Endothelial cell of umbilical vein (primary cell): ENCODE measurements at regions not wholly inside any gene's neighbourhood (a gene's known extent, or its start where the extent isn't known, plus 50 kb on each side); places are given as distances from the start of the nearest gene placed in this dataset.

Experiments
- BruUV-seq: library from RNA; stranded (reverse); fragments of 400-500 nt; replicated peaks from 2 replicates; lab custom pipeline; 2021; lab: Mats Ljungman, UMichigan
- CTCF ChIA-PET: fragments of 300-600, 350-600 bp; sonication (Branson Sonifier 250); formaldehyde crosslinking; loops from one replicate; lab custom pipeline; 2021; ENCODE audit warnings: antibody characterized with exemption, inconsistent platforms; lab: Charles Lee
- POLR2A ChIA-PET: fragments of 300-600, 350-600 bp; sonication (Branson Sonifier 250); formaldehyde crosslinking; loops from one replicate; lab custom pipeline; 2021; ENCODE audit warnings: antibody characterized with exemption, inconsistent platforms; lab: Charles Lee
- DNase-seq: peaks from one replicate; pipeline ENCODE4 v3.0.0-alpha.2; 2011; ENCODE audit warnings: low read depth, low spot score
- FAIRE-seq: peaks from 2 replicates; lab custom pipeline; 2011; peaks lifted over from hg19 to GRCh38; lab: Jason Lieb, UNC
- H2AFZ ChIP-seq: 2 replicates; pipeline ENCODE4 v1.6.0; 2012; ENCODE audit warnings: low read depth, low read length, control low read depth, inconsistent platforms
- H3K27ac ChIP-seq: 2 replicates; pipeline ENCODE4 v1.5.1; 2011; ENCODE audit warnings: low read depth, mild to moderate bottlenecking, control low read depth, low read length, moderate library complexity; ENCODE audit not compliant: insufficient read depth
- H3K27me3 ChIP-seq, 2 experiments: 2 replicates each; pipeline versions ENCODE4 v1.6.0 to v1.6.1; 2011; ENCODE audit warnings: low read length in 2 of 2, mixed read lengths in 1 of 2; ENCODE audit not compliant: control insufficient read depth in 2 of 2, insufficient read depth in 2 of 2
- H3K36me3 ChIP-seq, 2 experiments: 2 replicates in 1 of 2; 3 replicates in 1 of 2; pipeline ENCODE4 v1.5.1; 2011; ENCODE audit warnings: low read length in 2 of 2, mild to moderate bottlenecking in 1 of 2, moderate library complexity in 1 of 2; ENCODE audit not compliant: control insufficient read depth in 2 of 2, insufficient read depth in 2 of 2; ENCODE audit errors: extremely low read depth in 1 of 2
- H3K4me1 ChIP-seq: 3 replicates; pipeline ENCODE4 v1.5.1; 2011; ENCODE audit warnings: mild to moderate bottlenecking, low read length; ENCODE audit not compliant: control insufficient read depth, insufficient read depth; ENCODE audit errors: extremely low read depth
- H3K4me2 ChIP-seq: 2 replicates; pipeline ENCODE4 v1.6.1; 2011; ENCODE audit warnings: low read length, control low read depth, mixed read lengths; ENCODE audit not compliant: insufficient read depth
- H3K4me3 ChIP-seq, 3 experiments: fragments of 200-600 bp in 1 of 3; sonication (generic), shearing (Covaris generic) in 1 of 3; replicated peaks in 1 of 3; 2 replicates each; pipeline ENCODE4 v1.5.1; 2011 to 2016; ENCODE audit warnings: control low read depth in 3 of 3, low read length in 3 of 3, mild to moderate bottlenecking in 2 of 3, inconsistent platforms in 1 of 3, low read depth in 1 of 3, moderate library complexity in 1 of 3; ENCODE audit not compliant: insufficient read depth in 1 of 3
- H3K79me2 ChIP-seq: 2 replicates; pipeline ENCODE4 v1.6.0; 2012; ENCODE audit warnings: low read length, inconsistent platforms; ENCODE audit not compliant: control insufficient read depth, insufficient read depth
- H3K9ac ChIP-seq: replicated peaks from 2 replicates; pipeline ENCODE3; 2011; ENCODE audit warnings: low read length, control low read depth; ENCODE audit not compliant: insufficient read depth; ENCODE audit errors: extremely low read depth
- H3K9me1 ChIP-seq: replicated peaks from 3 replicates; pipeline ENCODE4 v1.6.0; 2011; ENCODE audit warnings: mild to moderate bottlenecking, low read length; ENCODE audit not compliant: control insufficient read depth, insufficient read depth; ENCODE audit errors: extremely low read depth
- H3K9me3 ChIP-seq: replicated peaks from 2 replicates; pipeline ENCODE4 v1.5.1; 2012; ENCODE audit warnings: low read length, inconsistent platforms; ENCODE audit not compliant: control insufficient read depth, insufficient read depth
- H4K20me1 ChIP-seq: replicated peaks from 2 replicates; pipeline ENCODE3; 2011; ENCODE audit warnings: mild to moderate bottlenecking, low read length; ENCODE audit not compliant: control insufficient read depth, insufficient read depth; ENCODE audit errors: extremely low read depth
- EZH2 ChIP-seq: IDR thresholded peaks from 2 replicates; pipeline ENCODE4 v1.6.1; 2012; ENCODE audit warnings: borderline replicate concordance, low read depth, mild to moderate bottlenecking, moderate library complexity, low read length, inconsistent platforms; ENCODE audit not compliant: severe bottlenecking
- FOS ChIP-seq: IDR thresholded peaks from 2 replicates; pipeline ENCODE4 v1.6.1; 2011; ENCODE audit warnings: mild to moderate bottlenecking, low read length, moderate library complexity, borderline replicate concordance; ENCODE audit not compliant: insufficient read depth
- GATA2 ChIP-seq: IDR thresholded peaks from 2 replicates; pipeline ENCODE4 v1.7.0; 2011; ENCODE audit warnings: low read depth, mild to moderate bottlenecking, moderate library complexity, mixed read lengths, low read length; ENCODE audit not compliant: insufficient read length, insufficient read depth
- JUN ChIP-seq: IDR thresholded peaks from 2 replicates; pipeline ENCODE4 v1.6.1; 2011; ENCODE audit warnings: borderline replicate concordance, low read depth; ENCODE audit not compliant: insufficient read length, insufficient read depth
- MYC ChIP-seq: IDR thresholded peaks from one replicate; pipeline ENCODE4 v1.6.1; 2011; ENCODE audit warnings: mild to moderate bottlenecking, low read depth, low read length
- POLR2A ChIP-seq: IDR thresholded peaks from 2 replicates; pipeline ENCODE4 v1.6.1; 2012; ENCODE audit warnings: low read depth, mild to moderate bottlenecking, control low read depth, low read length
- POLR2AphosphoS5 ChIP-seq: IDR thresholded peaks from 2 replicates; pipeline ENCODE4 v1.6.1; 2012; ENCODE audit warnings: low read depth, mild to moderate bottlenecking, control low read depth, low read length, moderate library complexity; ENCODE audit not compliant: insufficient read depth
- dilution Hi-C: fragments of 300-500 bp; cut with MboI; formaldehyde crosslinking; loops from one replicate; pipeline ENCODE4 v1.15.0; 2019; ENCODE audit warnings: low sequenced_read_pairs; ENCODE audit not compliant: extremely low pct_ligation_motif_present
- intact Hi-C: fragments of 100-400 bp; cut with micrococcal nuclease; formaldehyde crosslinking; loops from one replicate; pipeline ENCODE4 v1.10.0; 2022
- TF ChIP-seq, protein P1 (sequence below): IDR thresholded peaks from 2 replicates; pipeline ENCODE4 v1.6.1; 2011; ENCODE audit not compliant: insufficient read depth, insufficient read length
- TF ChIP-seq, protein P2 (sequence below), 2 donors: IDR thresholded peaks; 1 replicate in 1 of 2; 2 replicates in 1 of 2; pipeline ENCODE4 v1.5.1; 2011; ENCODE audit warnings: low read length in 2 of 2, mild to moderate bottlenecking in 2 of 2, moderate library complexity in 2 of 2, control low read depth in 1 of 2, inconsistent platforms in 1 of 2, low read depth in 1 of 2; ENCODE audit not compliant: insufficient read depth in 1 of 2; ENCODE audit errors: extremely low read depth in 1 of 2

DNA sequence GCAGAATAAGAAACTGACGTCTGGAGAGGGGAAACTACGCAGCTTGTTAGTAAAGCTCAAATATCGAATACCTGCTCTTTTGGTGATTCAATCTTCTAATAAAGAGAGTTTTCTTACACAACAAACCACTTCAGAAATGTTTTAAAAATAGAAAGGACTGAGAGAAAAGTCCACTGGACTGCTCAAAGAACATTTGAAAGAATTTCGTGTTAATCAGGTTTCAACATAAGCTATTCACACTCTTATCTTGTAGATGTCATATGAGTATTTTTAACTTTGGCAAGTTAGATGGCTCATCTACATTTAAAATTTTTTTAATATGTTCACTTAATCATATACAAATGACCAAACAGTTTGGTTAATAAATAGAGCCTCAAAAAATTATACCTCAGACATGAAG is 95.6 kb upstream of the FAM216B start:
- Histone ChIP-seq H3K4me3 (no peak overlapping the region), H3K27ac (no peak overlapping the region), H3K4me1 (no peaks in the 10 kb centered on the region), H3K9me3 (no peaks in the 10 kb centered on the region), H3K9ac (no peak overlapping the region), H2AFZ (no peak overlapping the region), H3K27me3 (no peaks in the 10 kb centered on the region), H3K9me1 (no peaks in the 10 kb centered on the region), H3K4me2 (no peak overlapping the region), H4K20me1 (no peaks in the 10 kb centered on the region), H3K36me3 (no peaks in the 10 kb centered on the region), H3K79me2 (no peaks in the 10 kb centered on the region)
- intact Hi-C loops (no loop called here), dilution Hi-C loops (no loop called here)
- DNase-seq (no peak), FAIRE-seq (no peak)
- BruUV-seq: no TSS peak
- ChIA-PET CTCF (no interaction called here), POLR2A (no interaction called here)
- TF ChIP-seq EZH2 (no peak), POLR2A (no peak), GATA2 (no peak), MYC (no peak), FOS (no peak), JUN (no peak), POLR2AphosphoS5 (no peak)
- TF ChIP-seq, protein P1, sequence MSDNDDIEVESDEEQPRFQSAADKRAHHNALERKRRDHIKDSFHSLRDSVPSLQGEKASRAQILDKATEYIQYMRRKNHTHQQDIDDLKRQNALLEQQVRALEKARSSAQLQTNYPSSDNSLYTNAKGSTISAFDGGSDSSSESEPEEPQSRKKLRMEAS: no peak
- TF ChIP-seq, protein P2, sequence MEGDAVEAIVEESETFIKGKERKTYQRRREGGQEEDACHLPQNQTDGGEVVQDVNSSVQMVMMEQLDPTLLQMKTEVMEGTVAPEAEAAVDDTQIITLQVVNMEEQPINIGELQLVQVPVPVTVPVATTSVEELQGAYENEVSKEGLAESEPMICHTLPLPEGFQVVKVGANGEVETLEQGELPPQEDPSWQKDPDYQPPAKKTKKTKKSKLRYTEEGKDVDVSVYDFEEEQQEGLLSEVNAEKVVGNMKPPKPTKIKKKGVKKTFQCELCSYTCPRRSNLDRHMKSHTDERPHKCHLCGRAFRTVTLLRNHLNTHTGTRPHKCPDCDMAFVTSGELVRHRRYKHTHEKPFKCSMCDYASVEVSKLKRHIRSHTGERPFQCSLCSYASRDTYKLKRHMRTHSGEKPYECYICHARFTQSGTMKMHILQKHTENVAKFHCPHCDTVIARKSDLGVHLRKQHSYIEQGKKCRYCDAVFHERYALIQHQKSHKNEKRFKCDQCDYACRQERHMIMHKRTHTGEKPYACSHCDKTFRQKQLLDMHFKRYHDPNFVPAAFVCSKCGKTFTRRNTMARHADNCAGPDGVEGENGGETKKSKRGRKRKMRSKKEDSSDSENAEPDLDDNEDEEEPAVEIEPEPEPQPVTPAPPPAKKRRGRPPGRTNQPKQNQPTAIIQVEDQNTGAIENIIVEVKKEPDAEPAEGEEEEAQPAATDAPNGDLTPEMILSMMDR (IDR thresholded peaks at IDR 0.05; ENCODE audit: extremely low read depth in 1 of 2, insufficient read depth in 1 of 2, low read depth in 1 of 2, low read length in 2 of 2): no peak
